PC-9 (cell line): ENCODE measurements at regions not wholly inside any gene's neighbourhood (a gene's known extent, or its start where the extent isn't known, plus 50 kb on each side); places are given as distances from the start of the nearest gene placed in this dataset.

Source experiments
- BruUV-seq: library from RNA; stranded (reverse); fragments of 400-500 nt; replicated peaks from 2 replicates; lab custom pipeline; 2021; lab: Mats Ljungman, UMichigan
- CTCF ChIA-PET: fragments of 300-600 bp; sonication (Branson Sonifier 250); formaldehyde crosslinking; loops from one replicate; lab custom pipeline; 2022; ENCODE audit warnings: antibody characterized with exemption; lab: Charles Lee
- POLR2A ChIA-PET: fragments of 300-600 bp; sonication (Branson Sonifier 250); formaldehyde crosslinking; loops from one replicate; lab custom pipeline; 2022; ENCODE audit warnings: antibody characterized with exemption; ENCODE audit not compliant: unreplicated experiment; lab: Charles Lee
- DNase-seq, 2 experiments: peaks; one replicate each; pipeline versions ENCODE4 v3.0.0 to v3.0.0-alpha.2; 2015 to 2022; ENCODE audit warnings: mixed read lengths in 1 of 2
- H2AFZ ChIP-seq: fragments of 200-600 bp; sonication (generic); 2 replicates; pipeline ENCODE4 v1.8.1; 2017; ENCODE audit warnings: antibody characterized with exemption
- H3F3A ChIP-seq: fragments of 200-600 bp; sonication (generic); 2 replicates; pipeline ENCODE4 v1.8.1; 2017; ENCODE audit warnings: antibody characterized with exemption, mild to moderate bottlenecking, low read depth; ENCODE audit not compliant: insufficient read depth
- H3K27ac ChIP-seq: fragments of 200-600 bp; sonication (generic); 2 replicates; pipeline ENCODE4 v1.6.1; 2016; ENCODE audit warnings: mixed run types
- H3K27me3 ChIP-seq: fragments of 200-600 bp; sonication (generic); 2 replicates; pipeline ENCODE4 v1.6.1; 2016; ENCODE audit warnings: low read depth, mixed run types; ENCODE audit not compliant: insufficient read depth
- H3K36me3 ChIP-seq: fragments of 200-600 bp; sonication (generic); 2 replicates; pipeline ENCODE4 v1.6.1; 2016; ENCODE audit warnings: low read depth, mixed run types
- H3K4me1 ChIP-seq: fragments of 200-600 bp; sonication (generic); replicated peaks from 2 replicates; pipeline ENCODE4 v1.6.1; 2016; ENCODE audit warnings: mixed run types; ENCODE audit not compliant: insufficient read depth
- H3K4me2 ChIP-seq: fragments of 200-600 bp; sonication (generic); 2 replicates; pipeline ENCODE4 v1.6.1; 2017; ENCODE audit warnings: mixed run types
- H3K4me3 ChIP-seq: fragments of 200-600 bp; sonication (generic); 2 replicates; pipeline ENCODE4 v1.6.1; 2016; ENCODE audit warnings: mixed run types
- H3K79me2 ChIP-seq: fragments of 200-600 bp; sonication (generic); 2 replicates; pipeline ENCODE4 v1.6.1; 2017; ENCODE audit warnings: low read depth, mixed run types
- H3K9me2 ChIP-seq: fragments of 200-600 bp; sonication (generic); 2 replicates; pipeline ENCODE4 v1.8.1; 2017; ENCODE audit warnings: mild to moderate bottlenecking; ENCODE audit not compliant: insufficient read depth
- H3K9me3 ChIP-seq: fragments of 200-600 bp; sonication (generic); 2 replicates; pipeline ENCODE4 v1.8.1; 2016; ENCODE audit warnings: low read depth; ENCODE audit not compliant: insufficient read depth
- H4K20me1 ChIP-seq: fragments of 200-600 bp; sonication (generic); 2 replicates; pipeline ENCODE4 v1.8.1; 2017; ENCODE audit not compliant: insufficient read depth
- EZH2 ChIP-seq: fragments of 200-600 bp; sonication (generic); IDR thresholded peaks from 2 replicates; pipeline ENCODE4 v1.8.0; 2017; ENCODE audit warnings: antibody characterized with exemption, low read depth
- intact Hi-C: fragments of 100-400 bp; cut with micrococcal nuclease; formaldehyde crosslinking; loops from one replicate; pipeline ENCODE4 v1.10.0; 2022; ENCODE audit not compliant: unreplicated experiment
- TF ChIP-seq, protein P1 (sequence below): fragments of 200-600 bp; sonication (generic); conservative IDR thresholded peaks from 2 replicates; pipeline ENCODE4 v1.6.1; 2017; ENCODE audit warnings: mixed run types, antibody characterized with exemption, mild to moderate bottlenecking, moderate library complexity

DNA sequence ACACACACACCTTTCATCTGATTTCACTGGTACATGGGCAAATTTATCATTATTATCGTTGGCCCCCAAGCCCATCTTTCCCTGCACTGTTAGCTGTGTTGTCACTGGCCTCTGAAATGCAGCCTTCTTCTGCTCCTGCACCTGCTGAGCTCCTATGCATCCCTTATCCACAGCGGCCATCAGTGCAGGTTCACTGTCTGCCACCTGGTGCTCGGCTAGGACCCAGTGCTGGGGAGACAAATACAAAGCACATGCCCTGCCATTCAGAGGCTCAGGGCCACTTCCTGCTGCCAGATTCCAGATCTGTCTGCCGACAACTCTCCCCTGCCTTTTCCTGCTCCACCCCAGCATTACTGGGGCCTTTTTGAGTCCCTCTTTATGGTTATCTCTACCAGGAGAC is 1205.4 kb downstream of the TBC1D22A start:
- H3K27ac ChIP-seq, result no peak overlapping the region
- no peak overlapping the region for H3K4me3 ChIP-seq
- H3F3A ChIP-seq, result no peaks in the 10 kb centered on the region
- intact Hi-C loops, result no loop called here
- no peaks in the 10 kb centered on the region for H4K20me1 ChIP-seq
- peaks cover 99% of the 10 kb centered on the region for H3K27me3 ChIP-seq
- H3K4me1 ChIP-seq, result no peaks in the 10 kb centered on the region
- ChIA-PET CTCF (no interaction called here), POLR2A (no interaction called here)
- no peak overlapping the region for H3K4me2 ChIP-seq
- TF ChIP-seq EZH2, result no peak
- TF ChIP-seq, protein P1, sequence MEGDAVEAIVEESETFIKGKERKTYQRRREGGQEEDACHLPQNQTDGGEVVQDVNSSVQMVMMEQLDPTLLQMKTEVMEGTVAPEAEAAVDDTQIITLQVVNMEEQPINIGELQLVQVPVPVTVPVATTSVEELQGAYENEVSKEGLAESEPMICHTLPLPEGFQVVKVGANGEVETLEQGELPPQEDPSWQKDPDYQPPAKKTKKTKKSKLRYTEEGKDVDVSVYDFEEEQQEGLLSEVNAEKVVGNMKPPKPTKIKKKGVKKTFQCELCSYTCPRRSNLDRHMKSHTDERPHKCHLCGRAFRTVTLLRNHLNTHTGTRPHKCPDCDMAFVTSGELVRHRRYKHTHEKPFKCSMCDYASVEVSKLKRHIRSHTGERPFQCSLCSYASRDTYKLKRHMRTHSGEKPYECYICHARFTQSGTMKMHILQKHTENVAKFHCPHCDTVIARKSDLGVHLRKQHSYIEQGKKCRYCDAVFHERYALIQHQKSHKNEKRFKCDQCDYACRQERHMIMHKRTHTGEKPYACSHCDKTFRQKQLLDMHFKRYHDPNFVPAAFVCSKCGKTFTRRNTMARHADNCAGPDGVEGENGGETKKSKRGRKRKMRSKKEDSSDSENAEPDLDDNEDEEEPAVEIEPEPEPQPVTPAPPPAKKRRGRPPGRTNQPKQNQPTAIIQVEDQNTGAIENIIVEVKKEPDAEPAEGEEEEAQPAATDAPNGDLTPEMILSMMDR, result no peak
- no peaks in the 10 kb centered on the region for H3K36me3 ChIP-seq
- no peak for DNase-seq
- H3K9me2 ChIP-seq, result no peaks in the 10 kb centered on the region
- BruUV-seq, result no TSS peak
- no peaks in the 10 kb centered on the region for H3K9me3 ChIP-seq
- H2AFZ ChIP-seq, result no peak overlapping the region
- no peaks in the 10 kb centered on the region for H3K79me2 ChIP-seq

DNA sequence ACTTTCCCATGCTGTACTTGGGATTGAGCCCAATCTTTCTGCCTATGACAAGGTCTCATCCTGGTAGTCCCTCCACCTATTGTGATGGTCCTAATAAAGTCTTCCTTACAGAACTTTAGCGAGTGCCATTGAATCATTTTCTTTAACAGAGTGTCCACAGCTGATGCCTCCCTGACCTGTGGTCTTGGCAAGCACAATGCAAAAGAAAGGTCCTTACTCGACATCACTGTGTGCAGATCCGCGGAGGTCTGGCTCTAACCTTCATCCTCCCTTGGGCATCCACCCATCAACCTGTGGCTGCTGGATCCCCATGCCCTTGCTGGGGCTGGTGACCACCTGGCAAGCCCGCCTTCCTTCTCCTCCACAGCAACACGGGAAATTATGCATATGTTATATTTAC is 1203.9 kb downstream of the TBC1D22A start:
- DNase-seq, result no peak
- BruUV-seq, result no TSS peak
- Histone ChIP-seq H4K20me1 (no peaks in the 10 kb centered on the region), H3F3A (no peaks in the 10 kb centered on the region), H3K79me2 (no peaks in the 10 kb centered on the region), H3K9me3 (no peaks in the 10 kb centered on the region), H3K27me3 (peaks cover 98% of the 10 kb centered on the region), H3K36me3 (no peaks in the 10 kb centered on the region), H3K9me2 (no peaks in the 10 kb centered on the region), H3K4me3 (no peak overlapping the region), H3K4me1 (no peaks in the 10 kb centered on the region), H3K27ac (no peak overlapping the region), H3K4me2 (no peak overlapping the region), H2AFZ (no peak overlapping the region)
- ChIA-PET CTCF (no interaction called here), POLR2A (no interaction called here)
- intact Hi-C loops, result no loop called here
- TF ChIP-seq, protein P1, result no peak
- TF ChIP-seq EZH2, result no peak

GRCh38 chr22:47965896-47966295 is 1203.4 kb downstream of the TBC1D22A start:
- DNase-seq, result no peak
- H3K27ac ChIP-seq, result no peak overlapping the region
- no peaks in the 10 kb centered on the region for H3K36me3 ChIP-seq
- TF ChIP-seq, protein P1, result no peak
- H3K27me3 ChIP-seq, result peaks cover 97% of the 10 kb centered on the region
- H4K20me1 ChIP-seq, result no peaks in the 10 kb centered on the region
- no peak overlapping the region for H2AFZ ChIP-seq
- H3K4me1 ChIP-seq, result no peaks in the 10 kb centered on the region
- BruUV-seq, result no TSS peak
- H3F3A ChIP-seq, result no peaks in the 10 kb centered on the region
- no peaks in the 10 kb centered on the region for H3K9me2 ChIP-seq
- H3K4me2 ChIP-seq, result no peak overlapping the region
- ChIA-PET CTCF (no interaction called here), POLR2A (no interaction called here)
- H3K4me3 ChIP-seq, result no peak overlapping the region
- H3K79me2 ChIP-seq, result no peaks in the 10 kb centered on the region
- no peaks in the 10 kb centered on the region for H3K9me3 ChIP-seq
- intact Hi-C loops, result no loop called here
